ENCODE measurements at regions not wholly inside any gene's neighbourhood (a gene's known extent, or its start where the extent isn't known, plus 50 kb on each side); places are given as distances from the start of the nearest gene placed in this dataset.

DNA sequence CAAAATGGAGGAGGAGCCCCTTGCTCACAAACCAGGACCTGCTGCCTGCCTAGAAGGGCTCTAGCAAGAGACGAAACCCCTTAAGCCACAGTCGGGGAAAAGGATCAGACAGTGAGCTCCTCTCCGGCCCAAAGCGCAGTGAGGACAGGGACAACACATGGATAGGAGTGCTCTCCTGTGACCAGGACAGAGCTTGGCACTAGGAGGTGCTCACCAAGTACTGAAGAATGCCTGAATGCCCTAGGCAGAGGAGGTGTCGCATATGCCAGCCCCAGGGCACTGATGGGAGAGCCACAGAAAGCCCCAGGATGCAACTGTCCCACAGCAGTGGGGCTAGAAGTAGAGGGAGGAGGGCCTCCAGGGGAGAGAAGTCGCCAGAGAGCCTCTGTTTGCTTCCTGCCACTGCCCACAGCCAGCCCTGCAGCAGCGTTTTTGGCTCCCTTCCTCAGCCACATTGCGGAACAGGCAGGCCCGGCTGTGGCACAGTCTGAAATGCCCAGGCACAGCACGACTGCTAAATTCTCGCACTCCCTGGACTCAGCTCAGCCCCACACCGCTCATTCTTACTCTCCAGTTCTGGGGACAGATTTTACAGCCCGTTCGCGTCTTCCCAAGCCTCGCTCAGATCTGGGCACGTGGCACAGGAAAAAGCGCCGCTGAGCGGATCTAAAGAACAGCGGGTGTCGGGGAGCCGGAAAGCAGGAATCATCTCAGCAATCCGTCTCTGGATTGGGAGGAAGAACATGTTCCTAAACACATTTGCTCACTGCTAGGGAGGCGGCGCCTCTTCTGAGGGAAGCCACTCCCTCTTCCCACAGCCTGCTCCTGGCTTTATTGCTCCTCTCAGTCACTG lies 98.7 kb upstream of the POU3F3 start:
- TF ChIP-seq EZH2 (optimal IDR thresholded peaks at IDR 0.05; ENCODE audit: low read depth, low read length): no peak
- TF ChIP-seq EZH2phosphoT487 (IDR thresholded peaks at IDR 0.05; ENCODE audit: low read length): no peak
- TF ChIP-seq CTCF (IDR thresholded peaks at IDR 0.05; ENCODE audit: low read length): no peak
- H3K4me1 ChIP-seq (ENCODE audit: low read length): no peaks in the 10 kb centered on the region
- no peaks in the 10 kb centered on the region for H3F3A ChIP-seq (ENCODE audit: insufficient read depth, low read length)
- H3K9me3 ChIP-seq (replicated peaks; ENCODE audit: insufficient read depth, low read length): no peaks in the 10 kb centered on the region
- no peaks in the 10 kb centered on the region for H3K9me2 ChIP-seq (replicated peaks; ENCODE audit: insufficient read depth, low read length)
- H3K36me3 ChIP-seq (replicated peaks; ENCODE audit: insufficient read depth, low read length): no peaks in the 10 kb centered on the region
- H4K20me1 ChIP-seq (ENCODE audit: insufficient read depth, low read length): no peaks in the 10 kb centered on the region
- H3K27me3 ChIP-seq (replicated peaks; ENCODE audit: insufficient read depth, low read length): no peaks in the 10 kb centered on the region
- H3K79me2 ChIP-seq (ENCODE audit: low read length): no peaks in the 10 kb centered on the region
- no peak overlapping the region for H3K4me3 ChIP-seq (ENCODE audit: low read length)
- no peak overlapping the region for H3K9ac ChIP-seq (ENCODE audit: low read length)
- H2AFZ ChIP-seq (ENCODE audit: low read length): no peak overlapping the region
- H3K27ac ChIP-seq (ENCODE audit: low read length): no peak overlapping the region
- H3K4me2 ChIP-seq (ENCODE audit: low read depth, low read length): no peak overlapping the region
- no peak for DNase-seq

- Histone ChIP-seq H3K9ac (ENCODE audit: low read length) (no peak overlapping the region), H3K79me2 (ENCODE audit: low read length) (no peaks in the 10 kb centered on the region), H3K4me1 (ENCODE audit: low read length) (no peaks in the 10 kb centered on the region), H3K27ac (ENCODE audit: low read length) (no peak overlapping the region), H3K4me2 (ENCODE audit: low read depth, low read length) (no peak overlapping the region), H3K9me2 (replicated peaks; ENCODE audit: insufficient read depth, low read length) (no peaks in the 10 kb centered on the region), H3K36me3 (replicated peaks; ENCODE audit: insufficient read depth, low read length) (no peaks in the 10 kb centered on the region), H3K27me3 (replicated peaks; ENCODE audit: insufficient read depth, low read length) (no peaks in the 10 kb centered on the region), H4K20me1 (ENCODE audit: insufficient read depth, low read length) (no peaks in the 10 kb centered on the region), H3F3A (ENCODE audit: insufficient read depth, low read length) (no peaks in the 10 kb centered on the region), H2AFZ (ENCODE audit: low read length) (no peak overlapping the region), H3K9me3 (replicated peaks; ENCODE audit: insufficient read depth, low read length) (no peaks in the 10 kb centered on the region), H3K4me3 (ENCODE audit: low read length) (no peak overlapping the region)
- DNase-seq: no peak
- TF ChIP-seq EZH2 (optimal IDR thresholded peaks at IDR 0.05; ENCODE audit: low read depth, low read length) (no peak), CTCF (IDR thresholded peaks at IDR 0.05; ENCODE audit: low read length) (no peak), EZH2phosphoT487 (IDR thresholded peaks at IDR 0.05; ENCODE audit: low read length) (no peak)
Measured at GRCh38 chr2:104756118-104756517, 97.8 kb upstream of the POU3F3 start.

- H3K36me3 ChIP-seq (replicated peaks; ENCODE audit: insufficient read depth, low read length): no peaks in the 10 kb centered on the region
- H3K9me2 ChIP-seq (replicated peaks; ENCODE audit: insufficient read depth, low read length): no peaks in the 10 kb centered on the region
- no peaks in the 10 kb centered on the region for H3K9me3 ChIP-seq (replicated peaks; ENCODE audit: insufficient read depth, low read length)
- H3K4me1 ChIP-seq (ENCODE audit: low read length): no peaks in the 10 kb centered on the region
- no peaks in the 10 kb centered on the region for H3K27me3 ChIP-seq (replicated peaks; ENCODE audit: insufficient read depth, low read length)
- H3K79me2 ChIP-seq (ENCODE audit: low read length): no peaks in the 10 kb centered on the region
- no peak for TF ChIP-seq EZH2 (optimal IDR thresholded peaks at IDR 0.05; ENCODE audit: low read depth, low read length)
- TF ChIP-seq CTCF (IDR thresholded peaks at IDR 0.05; ENCODE audit: low read length): no peak
- TF ChIP-seq EZH2phosphoT487 (IDR thresholded peaks at IDR 0.05; ENCODE audit: low read length): no peak
- H3K27ac ChIP-seq (ENCODE audit: low read length): no peak overlapping the region
- no peaks in the 10 kb centered on the region for H4K20me1 ChIP-seq (ENCODE audit: insufficient read depth, low read length)
- H2AFZ ChIP-seq (ENCODE audit: low read length): no peak overlapping the region
- no peaks in the 10 kb centered on the region for H3F3A ChIP-seq (ENCODE audit: insufficient read depth, low read length)
- no peak overlapping the region for H3K4me3 ChIP-seq (ENCODE audit: low read length)
- DNase-seq: no peak
- no peak overlapping the region for H3K9ac ChIP-seq (ENCODE audit: low read length)
- H3K4me2 ChIP-seq (ENCODE audit: low read depth, low read length): no peak overlapping the region
Measured at GRCh38 chr2:104757056-104757455, 96.9 kb upstream of the POU3F3 start.

Data from MM.1S (cell line).